Stomach (tissue), 4 donors: ENCODE measurements at regions not wholly inside any gene's neighbourhood (a gene's known extent, or its start where the extent isn't known, plus 50 kb on each side); places are given as distances from the start of the nearest gene placed in this dataset.

Experiments used
- EP300 ChIP-seq: sonication (generic); formaldehyde crosslinking; IDR thresholded peaks from one replicate; pipeline ENCODE4 v1.6.1; 2017; ENCODE audit warnings: antibody characterized with exemption
- POLR2A ChIP-seq, 4 donors: fragments of 450-650 bp; IDR thresholded peaks; one replicate each; pipeline ENCODE4 v1.6.1; 2016; ENCODE audit warnings: antibody characterized with exemption in 4 of 4, control low read depth in 2 of 4, mild to moderate bottlenecking in 1 of 4, moderate library complexity in 1 of 4
- POLR2AphosphoS5 ChIP-seq, 3 donors: sonication (generic); formaldehyde crosslinking; IDR thresholded peaks; one replicate each; pipeline ENCODE4 v1.6.1; 2016; ENCODE audit warnings: antibody characterized with exemption in 3 of 3
- TF ChIP-seq, protein P1 (sequence below), 7 experiments: fragments of 450-650 bp in 4 of 7; fragments of 200-600 bp in 3 of 7; sonication (generic) in 3 of 7; IDR thresholded peaks; one replicate each; pipeline ENCODE4 v1.5.1; 2016 to 2019; ENCODE audit warnings: antibody characterized with exemption in 7 of 7, control low read depth in 2 of 7, mild to moderate bottlenecking in 1 of 7

- TF ChIP-seq, protein P1, sequence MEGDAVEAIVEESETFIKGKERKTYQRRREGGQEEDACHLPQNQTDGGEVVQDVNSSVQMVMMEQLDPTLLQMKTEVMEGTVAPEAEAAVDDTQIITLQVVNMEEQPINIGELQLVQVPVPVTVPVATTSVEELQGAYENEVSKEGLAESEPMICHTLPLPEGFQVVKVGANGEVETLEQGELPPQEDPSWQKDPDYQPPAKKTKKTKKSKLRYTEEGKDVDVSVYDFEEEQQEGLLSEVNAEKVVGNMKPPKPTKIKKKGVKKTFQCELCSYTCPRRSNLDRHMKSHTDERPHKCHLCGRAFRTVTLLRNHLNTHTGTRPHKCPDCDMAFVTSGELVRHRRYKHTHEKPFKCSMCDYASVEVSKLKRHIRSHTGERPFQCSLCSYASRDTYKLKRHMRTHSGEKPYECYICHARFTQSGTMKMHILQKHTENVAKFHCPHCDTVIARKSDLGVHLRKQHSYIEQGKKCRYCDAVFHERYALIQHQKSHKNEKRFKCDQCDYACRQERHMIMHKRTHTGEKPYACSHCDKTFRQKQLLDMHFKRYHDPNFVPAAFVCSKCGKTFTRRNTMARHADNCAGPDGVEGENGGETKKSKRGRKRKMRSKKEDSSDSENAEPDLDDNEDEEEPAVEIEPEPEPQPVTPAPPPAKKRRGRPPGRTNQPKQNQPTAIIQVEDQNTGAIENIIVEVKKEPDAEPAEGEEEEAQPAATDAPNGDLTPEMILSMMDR (IDR thresholded peaks at IDR 0.05), result no peak
- no peak for TF ChIP-seq POLR2AphosphoS5 (IDR thresholded peaks at IDR 0.05)
- no peak for TF ChIP-seq POLR2A (IDR thresholded peaks at IDR 0.05)
- TF ChIP-seq EP300, result no peak
Observed at GRCh38 chrX:1860936-1861594, 246.2 kb downstream of the ASMT start.
